ENCODE measurements at regions not wholly inside any gene's neighbourhood (a gene's known extent, or its start where the extent isn't known, plus 50 kb on each side); places are given as distances from the start of the nearest gene placed in this dataset.
"Not testable (repeated sequence)": the region's sequence is repeated elsewhere in the genome, so short reads cannot be mapped to it uniquely, and the experiment has no call there.

GRCh38 chr7:73215232-73215631, 93.4 kb downstream of the NSUN5 start:
- not testable (repeated sequence) for TF ChIP-seq CTCF (IDR thresholded peaks at IDR 0.05); POLR2A (IDR thresholded peaks at IDR 0.05; ENCODE audit: low read depth); POLR2AphosphoS5 (IDR thresholded peaks at IDR 0.05); EP300 (IDR thresholded peaks at IDR 0.05)
